ENCODE measurements at regions not wholly inside any gene's neighbourhood (a gene's known extent, or its start where the extent isn't known, plus 50 kb on each side); places are given as distances from the start of the nearest gene placed in this dataset.
"Not testable (repeated sequence)": the region's sequence is repeated elsewhere in the genome, so short reads cannot be mapped to it uniquely, and the experiment has no call there.

GRCh38 chr5:39577529-39577928 lies 152.7 kb upstream of the DAB2 start:
- no peak for DNase-seq

GRCh38 chr5:39570403-39571027 lies 145.7 kb upstream of the DAB2 start:
- peak; percentile 22 for DNase-seq

GRCh38 chr5:39569857-39570256 lies 145.1 kb upstream of the DAB2 start:
- no peak for DNase-seq

- DNase-seq = no peak
Observed at GRCh38 chr5:39566891-39567290, 142.1 kb upstream of the DAB2 start.

- no peak for DNase-seq
Observed at GRCh38 chr5:39566029-39566428, 141.2 kb upstream of the DAB2 start.

- no peak for DNase-seq
Observed at GRCh38 chr5:39561421-39561820, 136.6 kb upstream of the DAB2 start.

- no peak for DNase-seq
Observed at GRCh38 chr5:39560726-39561125, 135.9 kb upstream of the DAB2 start.

- DNase-seq = no peak
Observed at GRCh38 chr5:39559923-39560322, 135.1 kb upstream of the DAB2 start.

- DNase-seq = no peak
Observed at GRCh38 chr5:39558541-39558940, 133.8 kb upstream of the DAB2 start.

- no peak for DNase-seq
Observed at GRCh38 chr5:39555788-39556187, 131.0 kb upstream of the DAB2 start.

GRCh38 chr5:39547553-39548154 lies 122.9 kb upstream of the DAB2 start:
- peak; percentile 21 for DNase-seq

GRCh38 chr5:39544941-39545340 lies 120.2 kb upstream of the DAB2 start:
- no peak for DNase-seq

GRCh38 chr5:39543335-39543734 lies 118.6 kb upstream of the DAB2 start:
- no peak for DNase-seq

GRCh38 chr5:39542511-39543285 lies 117.9 kb upstream of the DAB2 start:
- DNase-seq = no peak

GRCh38 chr5:39541920-39542319 lies 117.1 kb upstream of the DAB2 start:
- no peak for DNase-seq

- DNase-seq = no peak
Observed at GRCh38 chr5:39539470-39539869, 114.7 kb upstream of the DAB2 start.

GRCh38 chr5:39534690-39535089 lies 109.9 kb upstream of the DAB2 start:
- no peak for DNase-seq

- no peak for DNase-seq
Observed at GRCh38 chr5:39533749-39534148, 109.0 kb upstream of the DAB2 start.

- no peak for DNase-seq
Observed at GRCh38 chr5:39532511-39532910, 107.7 kb upstream of the DAB2 start.

GRCh38 chr5:39531306-39531705 lies 106.5 kb upstream of the DAB2 start:
- no peak for DNase-seq

GRCh38 chr5:39526914-39527477 lies 102.2 kb upstream of the DAB2 start:
- no peak for DNase-seq

GRCh38 chr5:39525781-39526180 lies 101.0 kb upstream of the DAB2 start:
- not testable (repeated sequence) for DNase-seq

- DNase-seq = no peak
Observed at GRCh38 chr5:39525271-39525670, 100.5 kb upstream of the DAB2 start.

GRCh38 chr5:39523821-39524220 lies 99.0 kb upstream of the DAB2 start:
- DNase-seq = no peak
